Hippocampal formation (tissue), 2 donors: ENCODE measurements at regions not wholly inside any gene's neighbourhood (a gene's known extent, or its start where the extent isn't known, plus 50 kb on each side); places are given as distances from the start of the nearest gene placed in this dataset.

ENCODE experiments used
- DNase-seq, 2 donors: peaks; one replicate each; lab custom pipeline; 2025; lab: John Stamatoyannopoulos, UW

DNA sequence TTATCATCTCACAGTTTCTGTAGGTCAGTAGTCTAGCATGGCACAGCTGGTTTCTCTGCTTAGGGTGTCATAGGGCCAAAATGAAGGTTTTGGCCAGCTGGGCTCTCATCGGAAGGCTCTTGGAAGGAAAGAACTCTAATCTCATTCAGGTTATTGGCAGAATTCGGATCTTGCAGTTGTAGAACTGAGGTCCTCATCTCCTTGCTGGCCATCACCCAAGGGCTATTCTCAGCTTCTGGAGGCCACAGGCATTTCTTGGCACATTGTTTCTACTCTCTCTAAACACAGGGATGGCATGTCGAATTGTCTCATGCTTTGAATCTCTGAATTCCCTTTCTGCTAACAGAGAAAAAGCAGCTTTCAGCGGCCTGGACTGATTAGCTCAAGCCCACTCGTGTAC lies 258.0 kb upstream of the SMARCA2 start:
- no peak for DNase-seq

DNA sequence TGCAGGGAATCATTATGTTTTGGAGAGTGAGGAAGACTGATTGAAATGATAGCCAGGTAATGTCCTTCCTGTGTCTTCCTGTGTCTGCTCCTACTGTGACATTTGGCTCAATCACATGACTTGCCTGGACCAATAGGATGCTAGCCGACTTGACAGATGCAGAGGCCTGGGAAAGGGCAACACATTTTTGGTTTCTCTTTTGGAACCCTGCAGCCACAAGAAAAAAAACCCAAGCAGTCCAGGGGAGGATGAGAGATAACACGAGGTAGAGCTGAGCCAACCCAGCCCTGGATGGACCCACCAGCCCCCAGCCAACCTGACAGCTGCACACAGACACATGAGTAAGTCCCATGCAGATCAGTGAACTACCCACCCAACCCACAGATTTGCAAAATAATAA lies 256.1 kb upstream of the SMARCA2 start:
- no peak for DNase-seq

- DNase-seq = no peak
These were observed 255.3 kb upstream of the SMARCA2 start for GRCh38 chr9:1759771-1760300.

DNA sequence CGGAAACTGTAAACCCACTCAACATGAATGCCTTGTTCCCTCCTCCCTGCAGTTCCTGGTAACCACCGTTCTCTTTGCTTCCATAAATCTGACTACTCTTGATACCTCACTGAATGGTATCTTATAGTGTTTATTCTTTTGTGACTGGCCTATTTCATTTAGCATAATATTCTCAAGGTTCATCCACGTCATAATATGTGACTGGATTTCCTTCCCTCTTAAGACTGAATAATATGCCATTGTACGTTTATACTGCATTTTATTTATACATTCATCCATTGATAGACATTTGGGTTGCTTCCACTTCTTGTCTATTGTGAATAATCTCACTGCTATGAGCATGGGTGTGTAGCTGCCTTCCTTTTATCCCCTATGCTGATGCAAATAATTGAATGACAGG lies 253.3 kb upstream of the SMARCA2 start:
- DNase-seq = no peak

DNA sequence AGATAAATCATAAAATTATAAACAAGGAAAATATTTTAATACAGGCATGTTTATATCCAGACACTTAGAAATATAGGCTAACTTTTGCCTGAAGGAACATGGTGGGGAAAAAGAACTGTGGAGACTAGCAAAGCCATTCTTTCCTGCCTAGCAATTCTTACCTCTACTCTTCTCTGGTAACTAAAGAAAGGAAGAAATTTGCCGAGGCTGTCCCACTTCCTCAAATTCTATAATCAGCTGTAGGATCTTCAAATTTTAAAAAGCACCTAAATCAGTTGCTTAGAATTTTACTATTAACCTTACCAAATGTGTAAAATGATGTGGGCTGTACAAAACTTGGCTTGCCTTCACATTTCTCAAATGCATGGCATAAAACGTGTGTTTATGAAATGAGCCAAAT lies 249.1 kb upstream of the SMARCA2 start:
- DNase-seq = no peak

- DNase-seq = no peak
These were observed 246.6 kb upstream of the SMARCA2 start for GRCh38 chr9:1768561-1768960.

GRCh38 chr9:1771094-1771789 lies 243.9 kb upstream of the SMARCA2 start:
- no peak for DNase-seq

- DNase-seq = no peak
These were observed 239.9 kb upstream of the SMARCA2 start for GRCh38 chr9:1775230-1775629.

GRCh38 chr9:1776668-1777067 lies 238.5 kb upstream of the SMARCA2 start:
- no peak for DNase-seq

GRCh38 chr9:1791191-1791590 lies 224.0 kb upstream of the SMARCA2 start:
- no peak for DNase-seq

DNA sequence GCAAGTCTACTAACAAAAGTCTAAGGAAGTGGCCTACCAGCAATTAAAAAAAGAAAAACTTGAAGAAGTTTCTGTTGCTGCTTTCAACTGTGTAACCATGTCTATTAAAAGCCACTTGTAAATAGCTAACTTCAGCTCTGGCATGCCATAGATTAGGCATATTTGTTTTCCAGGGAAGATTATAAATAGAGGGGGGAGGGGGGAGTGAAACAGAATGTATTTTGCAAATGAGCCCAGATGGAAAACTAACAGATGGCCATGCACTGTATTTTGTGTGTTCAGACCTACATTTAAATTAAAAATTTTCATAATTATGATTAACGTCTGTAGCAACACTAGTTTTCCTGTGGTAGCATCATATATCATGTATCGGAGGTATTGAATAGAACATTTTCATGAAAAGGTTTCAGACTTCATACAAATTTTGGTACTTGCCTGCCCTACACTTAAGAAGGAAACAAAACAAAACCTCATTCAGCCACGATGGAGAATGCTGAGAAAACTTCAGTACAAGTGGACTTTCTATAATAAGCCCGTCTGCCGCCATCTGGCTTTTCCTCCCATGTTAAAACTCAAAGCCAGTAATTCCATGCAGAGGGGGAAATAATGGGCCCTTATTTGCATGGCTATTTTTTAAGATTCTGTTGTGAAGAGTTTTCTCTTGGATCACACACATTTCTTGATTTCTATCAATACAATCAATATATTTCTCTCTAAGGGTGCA lies 220.4 kb upstream of the SMARCA2 start:
- no peak for DNase-seq

DNA sequence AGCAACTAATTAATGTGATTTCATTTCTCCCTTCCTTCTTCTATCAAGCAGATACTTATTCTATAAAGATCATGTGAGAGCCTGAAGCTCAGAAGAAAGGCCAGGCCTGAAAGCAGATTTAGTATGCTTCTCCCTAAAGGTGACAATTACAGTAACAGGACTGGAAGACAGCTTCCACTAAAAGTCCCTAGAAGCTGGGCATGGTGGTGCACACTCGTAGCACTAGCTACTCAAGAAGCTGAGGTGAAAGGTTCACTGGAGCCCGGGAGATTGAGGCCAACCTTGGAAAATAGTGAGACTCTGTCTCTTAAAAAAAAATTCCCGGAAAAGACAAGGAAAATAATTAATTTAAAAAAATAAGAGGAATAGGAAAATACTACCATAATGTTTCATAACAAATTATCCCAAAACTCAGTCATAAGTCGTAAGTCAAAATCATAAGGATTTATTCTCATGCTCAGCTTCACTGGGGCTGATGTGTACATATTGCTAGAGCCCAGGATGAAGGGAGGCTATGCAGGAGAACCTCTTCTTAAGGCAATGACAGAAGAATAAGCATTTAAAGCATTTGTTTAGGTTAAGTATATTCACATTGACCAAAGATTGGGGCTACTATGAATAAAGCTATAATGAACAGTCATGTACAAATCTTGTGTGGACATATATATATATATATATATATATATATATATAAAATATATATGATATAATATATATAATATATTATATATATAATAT lies 210.8 kb upstream of the SMARCA2 start:
- no peak for DNase-seq

DNA sequence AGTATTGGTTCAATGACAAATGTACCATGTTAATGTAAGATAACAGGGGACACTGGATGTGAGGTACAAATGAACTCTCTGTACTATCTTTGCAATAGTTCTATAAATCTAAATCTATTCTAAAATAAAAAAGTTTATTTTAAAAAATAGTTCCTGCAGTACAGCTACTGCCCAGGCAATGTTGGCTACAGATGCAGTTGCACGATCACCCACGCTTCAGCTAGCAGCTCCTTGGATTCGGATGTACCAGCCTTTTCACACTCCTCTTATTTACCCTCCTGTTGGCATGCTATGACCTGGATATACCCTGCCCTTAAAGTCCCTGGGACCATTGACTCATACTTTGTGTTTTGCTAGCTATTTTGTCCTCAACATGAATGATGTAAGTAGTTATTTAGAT lies 185.4 kb upstream of the SMARCA2 start:
- DNase-seq = no peak

GRCh38 chr9:1832960-1833359 lies 182.2 kb upstream of the SMARCA2 start:
- no peak for DNase-seq

GRCh38 chr9:1837453-1838084 lies 177.6 kb upstream of the SMARCA2 start:
- DNase-seq = no peak

DNA sequence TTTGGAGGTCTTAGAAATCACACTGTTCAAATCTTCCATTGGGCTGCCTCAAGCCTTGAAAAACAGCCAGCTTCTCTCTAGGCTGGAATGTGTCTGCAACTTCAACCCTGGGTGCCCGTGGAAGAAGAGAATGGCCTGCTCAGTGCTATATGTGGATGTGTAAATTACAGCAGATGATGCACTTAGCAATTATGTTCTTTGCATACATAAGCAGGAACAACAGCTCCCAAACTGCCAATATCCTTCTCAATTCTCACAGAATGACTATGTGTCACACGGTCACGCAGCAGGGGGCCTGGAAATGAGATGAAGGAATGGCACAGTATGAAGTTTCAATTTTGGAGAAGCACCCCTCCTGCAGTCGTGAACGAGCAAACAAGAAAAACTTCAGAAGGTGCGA lies 175.2 kb upstream of the SMARCA2 start:
- no peak for DNase-seq

GRCh38 chr9:1845425-1845824 lies 169.7 kb upstream of the SMARCA2 start:
- no peak for DNase-seq

- DNase-seq = no peak
These were observed 159.4 kb upstream of the SMARCA2 start for GRCh38 chr9:1855726-1856125.

GRCh38 chr9:1857808-1858207 lies 157.3 kb upstream of the SMARCA2 start:
- DNase-seq = no peak

DNA sequence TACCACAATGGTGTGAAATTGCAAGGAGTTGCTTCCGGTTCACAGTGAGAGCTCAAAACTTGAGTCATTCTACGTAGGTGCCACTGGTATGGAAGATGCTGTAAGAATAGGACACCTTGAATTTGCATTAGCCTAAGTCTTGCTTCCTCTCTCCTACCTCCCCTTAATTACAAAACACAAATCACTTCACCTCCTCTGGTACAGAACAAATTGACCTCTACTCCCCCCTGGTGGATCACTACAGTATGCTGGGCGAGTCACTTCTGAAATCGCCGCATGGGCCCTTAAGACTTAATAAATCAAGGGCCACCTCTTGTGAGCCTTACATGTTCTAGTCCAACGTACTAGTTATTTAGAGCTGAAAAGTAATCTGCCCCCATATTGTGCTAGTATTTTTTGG lies 145.3 kb upstream of the SMARCA2 start:
- DNase-seq = no peak

DNA sequence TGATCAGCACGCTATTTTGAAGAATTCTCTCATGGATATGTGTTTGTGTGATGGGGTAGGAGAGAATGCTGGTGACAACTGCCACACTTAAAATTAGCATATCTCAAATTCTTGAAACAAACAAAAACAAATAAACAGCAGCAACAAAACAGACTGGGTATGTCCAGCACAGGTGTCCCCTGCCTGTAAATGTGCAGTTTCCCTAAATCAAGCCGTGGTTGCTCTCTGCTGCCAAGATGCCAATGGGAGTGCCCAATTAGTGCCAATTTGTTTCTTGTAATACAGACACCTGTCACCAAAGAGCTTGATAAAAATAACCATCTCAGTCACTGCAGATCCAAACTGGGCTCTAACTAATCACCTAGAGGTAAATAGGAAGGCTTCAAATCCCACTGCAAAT lies 144.2 kb upstream of the SMARCA2 start:
- no peak for DNase-seq
